ENCODE measurements at regions not wholly inside any gene's neighbourhood (a gene's known extent, or its start where the extent isn't known, plus 50 kb on each side); places are given as distances from the start of the nearest gene placed in this dataset.

DNA sequence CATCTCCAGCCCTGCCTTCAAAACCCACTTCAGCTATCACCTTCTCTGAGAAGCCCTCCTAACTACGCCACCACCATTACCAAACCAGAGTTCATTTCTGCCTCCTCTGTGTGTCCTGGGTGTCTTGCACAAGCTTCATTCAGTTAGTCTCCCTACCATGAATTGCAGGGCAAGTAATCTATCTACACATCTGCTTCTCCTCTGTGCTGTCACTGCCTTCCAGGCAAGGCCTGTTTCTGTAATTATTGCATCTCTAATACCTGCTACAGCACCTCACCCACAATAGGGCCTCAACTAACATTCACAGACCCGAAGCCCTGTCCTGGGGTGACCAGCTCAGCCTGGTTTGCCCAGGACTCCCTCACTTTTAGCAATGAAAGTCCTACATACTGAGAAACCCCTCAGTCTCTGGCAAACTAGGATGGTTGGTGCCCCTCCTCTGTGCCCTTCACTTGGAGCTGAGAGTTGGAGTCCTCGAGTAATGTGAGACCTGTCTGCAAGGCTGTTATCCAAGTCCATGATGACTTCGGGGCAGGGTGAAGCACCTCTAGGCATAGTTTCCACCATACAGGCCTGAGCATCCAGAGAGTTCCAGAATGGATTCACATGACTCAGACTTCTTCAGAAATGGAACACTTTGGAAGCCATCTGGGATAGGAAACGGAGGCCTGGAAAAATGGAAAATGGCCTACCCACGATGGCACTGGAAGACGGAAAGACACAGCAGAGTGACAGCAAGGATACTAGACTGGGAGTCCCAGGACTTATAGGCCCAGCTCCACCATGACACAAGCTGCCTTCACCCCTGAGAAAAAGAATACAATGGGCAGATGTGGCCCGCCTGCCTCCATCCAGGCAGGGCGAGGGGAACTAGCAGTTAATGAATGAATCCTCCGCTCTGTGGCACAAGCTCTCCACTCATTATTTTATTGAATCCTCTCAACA, 269.3 kb downstream of the BUD13 start:
- DNase-seq, result no peak

- no peak for DNase-seq
These were observed 270.1 kb downstream of the BUD13 start for GRCh38 chr11:116502641-116503061.

DNA sequence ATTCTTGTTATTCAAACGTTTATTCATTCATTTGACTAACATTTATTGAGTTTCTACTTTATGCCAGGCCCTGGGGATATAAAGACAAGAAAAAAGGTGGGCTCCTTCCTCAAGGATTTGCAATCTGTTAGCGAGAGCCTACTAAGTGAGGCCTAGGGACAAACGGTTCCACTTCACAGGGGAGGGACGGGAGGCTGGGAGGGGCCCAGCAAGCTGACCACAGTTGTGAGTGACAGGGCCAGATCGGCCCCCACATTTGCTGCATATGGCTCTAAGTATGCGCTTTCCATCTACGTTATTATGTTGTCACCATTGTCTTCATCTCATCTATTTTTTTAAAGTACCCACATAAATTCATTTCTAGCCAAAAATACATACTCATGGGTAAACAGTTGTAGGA, 271.1 kb downstream of the BUD13 start:
- no peak for DNase-seq

GRCh38 chr11:116500947-116501602, 271.7 kb downstream of the BUD13 start:
- no peak for DNase-seq

GRCh38 chr11:116500026-116500946, 272.5 kb downstream of the BUD13 start:
- no peak for DNase-seq

GRCh38 chr11:116499396-116500003, 273.3 kb downstream of the BUD13 start:
- peak; percentile 18 for DNase-seq

- DNase-seq, result no peak
These were observed 274.6 kb downstream of the BUD13 start for GRCh38 chr11:116498161-116498560.

DNA sequence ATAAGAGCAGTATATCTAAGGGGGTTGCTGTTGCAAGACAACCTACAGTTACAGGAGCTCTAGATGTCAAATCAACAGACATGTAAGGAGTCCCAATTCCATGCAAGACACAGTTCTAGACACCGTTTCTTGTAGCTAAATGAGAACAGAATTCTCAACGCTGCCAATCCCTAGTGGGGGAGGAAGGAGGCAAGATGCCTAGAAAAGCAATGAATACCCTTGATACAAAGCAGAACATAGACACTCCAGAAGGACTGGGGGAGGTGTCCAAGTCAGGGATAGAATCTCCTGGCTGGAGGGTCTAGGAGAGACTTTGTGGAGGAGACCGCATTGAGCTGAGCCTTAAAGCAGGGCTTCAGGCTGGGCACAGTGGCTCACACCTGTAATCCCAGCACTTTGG, 280.2 kb downstream of the BUD13 start:
- no peak for DNase-seq

GRCh38 chr11:116488836-116489389, 283.9 kb downstream of the BUD13 start:
- no peak for DNase-seq

- DNase-seq, result no peak
These were observed 287.4 kb downstream of the BUD13 start for GRCh38 chr11:116485425-116485824.

- DNase-seq, result no peak
These were observed 290.1 kb downstream of the BUD13 start for GRCh38 chr11:116482716-116483115.

DNA sequence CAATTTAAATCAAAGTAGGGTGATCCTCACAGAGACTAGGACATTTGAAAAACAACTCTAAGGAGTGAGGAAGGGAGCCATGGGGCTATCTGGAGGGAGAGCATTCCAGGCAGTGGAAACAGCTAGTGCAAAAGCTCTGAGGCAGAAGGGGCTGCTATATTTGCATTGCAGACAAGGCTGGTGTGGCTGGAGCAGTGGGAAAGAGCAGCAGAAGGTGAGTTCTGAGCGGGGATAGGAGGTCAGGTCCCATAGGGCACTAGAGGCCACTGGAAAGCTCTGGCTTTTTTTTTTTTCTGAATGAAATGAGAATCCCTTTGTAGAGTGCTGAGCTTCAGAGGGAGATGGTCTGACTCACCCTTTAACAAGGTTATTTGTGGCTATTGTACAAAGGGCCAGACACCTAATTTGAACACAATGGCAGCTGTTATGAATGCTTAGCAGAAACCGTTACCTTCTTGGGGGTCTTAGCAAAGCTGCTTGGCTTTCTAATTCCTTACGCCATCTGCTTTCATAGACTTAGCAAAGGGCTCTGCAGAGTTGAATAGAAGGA, 291.6 kb downstream of the BUD13 start:
- no peak for DNase-seq

GRCh38 chr11:116478669-116479668, 293.8 kb downstream of the BUD13 start:
- no peak for DNase-seq

- DNase-seq, result no peak
These were observed 294.6 kb downstream of the BUD13 start for GRCh38 chr11:116478205-116478604.

- DNase-seq, result no peak
These were observed 298.9 kb downstream of the BUD13 start for GRCh38 chr11:116473790-116474346.

GRCh38 chr11:116473206-116473769, 299.5 kb downstream of the BUD13 start:
- no peak for DNase-seq

DNA sequence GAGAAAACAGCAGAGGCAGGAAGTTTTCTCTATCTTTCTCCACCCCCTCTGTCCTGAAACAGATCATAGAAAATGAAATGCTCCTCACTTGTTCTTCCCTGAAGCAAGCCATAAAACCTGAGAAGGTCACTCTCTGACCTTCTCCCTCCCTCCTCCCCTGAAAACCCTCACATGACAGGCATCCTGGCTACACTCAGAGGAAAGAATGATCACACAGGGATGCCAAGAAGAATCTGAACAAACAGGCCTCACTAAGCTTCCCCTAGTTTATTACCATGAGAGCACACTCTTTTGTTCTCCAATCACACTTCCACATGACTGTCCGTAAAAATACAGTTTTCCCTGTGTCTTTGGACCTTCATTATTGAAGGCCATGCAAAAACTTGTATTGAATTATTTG, 300.1 kb downstream of the BUD13 start:
- no peak for DNase-seq

DNA sequence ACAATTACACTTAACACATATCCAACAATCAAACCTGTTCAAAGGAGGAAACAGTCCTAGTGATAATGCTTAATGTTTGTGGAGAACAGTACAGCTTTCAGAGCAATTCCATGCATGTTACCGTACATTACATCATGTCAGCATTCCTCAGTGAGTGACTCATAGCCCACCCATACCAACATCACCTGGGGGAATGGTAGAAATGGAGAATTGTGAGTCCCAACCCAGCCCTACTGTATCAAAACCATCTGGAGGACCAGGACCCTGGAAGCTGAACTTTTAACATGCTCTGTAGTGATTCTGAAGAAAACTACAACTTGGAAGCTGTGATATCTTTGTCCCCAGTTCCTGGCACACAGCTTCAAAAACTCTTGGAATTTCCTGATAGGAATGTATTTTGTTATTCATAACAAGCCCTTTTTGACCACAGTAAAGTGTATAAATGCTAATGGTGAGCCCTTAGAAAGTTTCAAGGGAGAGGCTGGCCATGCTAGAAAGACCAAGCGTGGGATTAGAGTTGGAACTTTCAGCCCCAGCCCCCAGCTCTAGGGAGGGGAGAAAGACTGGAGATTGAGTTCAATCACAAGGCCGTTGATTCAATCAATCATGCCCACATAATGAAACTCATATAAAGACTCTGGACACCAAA, 301.1 kb downstream of the BUD13 start:
- no peak for DNase-seq

GRCh38 chr11:116468699-116469098, 304.1 kb downstream of the BUD13 start:
- no peak for DNase-seq

Measured in CD4-positive, alpha-beta T cell treated with Interleukin-17A for 4 hours (primary cell).